Endothelial cell of umbilical vein (primary cell): ENCODE measurements at regions not wholly inside any gene's neighbourhood (a gene's known extent, or its start where the extent isn't known, plus 50 kb on each side); places are given as distances from the start of the nearest gene placed in this dataset.

Source experiments
- BruUV-seq: library from RNA; stranded (reverse); fragments of 400-500 nt; replicated peaks from 2 replicates; lab custom pipeline; 2021; lab: Mats Ljungman, UMichigan
- CTCF ChIA-PET: fragments of 300-600, 350-600 bp; sonication (Branson Sonifier 250); formaldehyde crosslinking; loops from one replicate; lab custom pipeline; 2021; ENCODE audit warnings: antibody characterized with exemption, inconsistent platforms; lab: Charles Lee
- POLR2A ChIA-PET: fragments of 300-600, 350-600 bp; sonication (Branson Sonifier 250); formaldehyde crosslinking; loops from one replicate; lab custom pipeline; 2021; ENCODE audit warnings: antibody characterized with exemption, inconsistent platforms; lab: Charles Lee
- DNase-seq: peaks from one replicate; pipeline ENCODE4 v3.0.0-alpha.2; 2011; ENCODE audit warnings: low read depth, low spot score
- FAIRE-seq: peaks from 2 replicates; lab custom pipeline; 2011; peaks lifted over from hg19 to GRCh38; lab: Jason Lieb, UNC
- H2AFZ ChIP-seq: 2 replicates; pipeline ENCODE4 v1.6.0; 2012; ENCODE audit warnings: low read depth, low read length, control low read depth, inconsistent platforms
- H3K27ac ChIP-seq: 2 replicates; pipeline ENCODE4 v1.5.1; 2011; ENCODE audit warnings: low read depth, mild to moderate bottlenecking, control low read depth, low read length, moderate library complexity; ENCODE audit not compliant: insufficient read depth
- H3K27me3 ChIP-seq, 2 experiments: 2 replicates each; pipeline versions ENCODE4 v1.6.0 to v1.6.1; 2011; ENCODE audit warnings: low read length in 2 of 2, mixed read lengths in 1 of 2; ENCODE audit not compliant: control insufficient read depth in 2 of 2, insufficient read depth in 2 of 2
- H3K36me3 ChIP-seq, 2 experiments: 2 replicates in 1 of 2; 3 replicates in 1 of 2; pipeline ENCODE4 v1.5.1; 2011; ENCODE audit warnings: low read length in 2 of 2, mild to moderate bottlenecking in 1 of 2, moderate library complexity in 1 of 2; ENCODE audit not compliant: control insufficient read depth in 2 of 2, insufficient read depth in 2 of 2; ENCODE audit errors: extremely low read depth in 1 of 2
- H3K4me1 ChIP-seq: 3 replicates; pipeline ENCODE4 v1.5.1; 2011; ENCODE audit warnings: mild to moderate bottlenecking, low read length; ENCODE audit not compliant: control insufficient read depth, insufficient read depth; ENCODE audit errors: extremely low read depth
- H3K4me2 ChIP-seq: 2 replicates; pipeline ENCODE4 v1.6.1; 2011; ENCODE audit warnings: low read length, control low read depth, mixed read lengths; ENCODE audit not compliant: insufficient read depth
- H3K4me3 ChIP-seq, 3 experiments: fragments of 200-600 bp in 1 of 3; sonication (generic), shearing (Covaris generic) in 1 of 3; replicated peaks in 1 of 3; 2 replicates each; pipeline ENCODE4 v1.5.1; 2011 to 2016; ENCODE audit warnings: control low read depth in 3 of 3, low read length in 3 of 3, mild to moderate bottlenecking in 2 of 3, inconsistent platforms in 1 of 3, low read depth in 1 of 3, moderate library complexity in 1 of 3; ENCODE audit not compliant: insufficient read depth in 1 of 3
- H3K79me2 ChIP-seq: 2 replicates; pipeline ENCODE4 v1.6.0; 2012; ENCODE audit warnings: low read length, inconsistent platforms; ENCODE audit not compliant: control insufficient read depth, insufficient read depth
- H3K9ac ChIP-seq: replicated peaks from 2 replicates; pipeline ENCODE3; 2011; ENCODE audit warnings: low read length, control low read depth; ENCODE audit not compliant: insufficient read depth; ENCODE audit errors: extremely low read depth
- H3K9me1 ChIP-seq: replicated peaks from 3 replicates; pipeline ENCODE4 v1.6.0; 2011; ENCODE audit warnings: mild to moderate bottlenecking, low read length; ENCODE audit not compliant: control insufficient read depth, insufficient read depth; ENCODE audit errors: extremely low read depth
- H3K9me3 ChIP-seq: replicated peaks from 2 replicates; pipeline ENCODE4 v1.5.1; 2012; ENCODE audit warnings: low read length, inconsistent platforms; ENCODE audit not compliant: control insufficient read depth, insufficient read depth
- H4K20me1 ChIP-seq: replicated peaks from 2 replicates; pipeline ENCODE3; 2011; ENCODE audit warnings: mild to moderate bottlenecking, low read length; ENCODE audit not compliant: control insufficient read depth, insufficient read depth; ENCODE audit errors: extremely low read depth
- EZH2 ChIP-seq: IDR thresholded peaks from 2 replicates; pipeline ENCODE4 v1.6.1; 2012; ENCODE audit warnings: borderline replicate concordance, low read depth, mild to moderate bottlenecking, moderate library complexity, low read length, inconsistent platforms; ENCODE audit not compliant: severe bottlenecking
- FOS ChIP-seq: IDR thresholded peaks from 2 replicates; pipeline ENCODE4 v1.6.1; 2011; ENCODE audit warnings: mild to moderate bottlenecking, low read length, moderate library complexity, borderline replicate concordance; ENCODE audit not compliant: insufficient read depth
- GATA2 ChIP-seq: IDR thresholded peaks from 2 replicates; pipeline ENCODE4 v1.7.0; 2011; ENCODE audit warnings: low read depth, mild to moderate bottlenecking, moderate library complexity, mixed read lengths, low read length; ENCODE audit not compliant: insufficient read length, insufficient read depth
- JUN ChIP-seq: IDR thresholded peaks from 2 replicates; pipeline ENCODE4 v1.6.1; 2011; ENCODE audit warnings: borderline replicate concordance, low read depth; ENCODE audit not compliant: insufficient read length, insufficient read depth
- MYC ChIP-seq: IDR thresholded peaks from one replicate; pipeline ENCODE4 v1.6.1; 2011; ENCODE audit warnings: mild to moderate bottlenecking, low read depth, low read length
- POLR2A ChIP-seq: IDR thresholded peaks from 2 replicates; pipeline ENCODE4 v1.6.1; 2012; ENCODE audit warnings: low read depth, mild to moderate bottlenecking, control low read depth, low read length
- POLR2AphosphoS5 ChIP-seq: IDR thresholded peaks from 2 replicates; pipeline ENCODE4 v1.6.1; 2012; ENCODE audit warnings: low read depth, mild to moderate bottlenecking, control low read depth, low read length, moderate library complexity; ENCODE audit not compliant: insufficient read depth
- dilution Hi-C: fragments of 300-500 bp; cut with MboI; formaldehyde crosslinking; loops from one replicate; pipeline ENCODE4 v1.15.0; 2019; ENCODE audit warnings: low sequenced_read_pairs; ENCODE audit not compliant: extremely low pct_ligation_motif_present
- intact Hi-C: fragments of 100-400 bp; cut with micrococcal nuclease; formaldehyde crosslinking; loops from one replicate; pipeline ENCODE4 v1.10.0; 2022
- TF ChIP-seq, protein P1 (sequence below): IDR thresholded peaks from 2 replicates; pipeline ENCODE4 v1.6.1; 2011; ENCODE audit not compliant: insufficient read depth, insufficient read length
- TF ChIP-seq, protein P2 (sequence below), 2 donors: IDR thresholded peaks; 1 replicate in 1 of 2; 2 replicates in 1 of 2; pipeline ENCODE4 v1.5.1; 2011; ENCODE audit warnings: low read length in 2 of 2, mild to moderate bottlenecking in 2 of 2, moderate library complexity in 2 of 2, control low read depth in 1 of 2, inconsistent platforms in 1 of 2, low read depth in 1 of 2; ENCODE audit not compliant: insufficient read depth in 1 of 2; ENCODE audit errors: extremely low read depth in 1 of 2

DNA sequence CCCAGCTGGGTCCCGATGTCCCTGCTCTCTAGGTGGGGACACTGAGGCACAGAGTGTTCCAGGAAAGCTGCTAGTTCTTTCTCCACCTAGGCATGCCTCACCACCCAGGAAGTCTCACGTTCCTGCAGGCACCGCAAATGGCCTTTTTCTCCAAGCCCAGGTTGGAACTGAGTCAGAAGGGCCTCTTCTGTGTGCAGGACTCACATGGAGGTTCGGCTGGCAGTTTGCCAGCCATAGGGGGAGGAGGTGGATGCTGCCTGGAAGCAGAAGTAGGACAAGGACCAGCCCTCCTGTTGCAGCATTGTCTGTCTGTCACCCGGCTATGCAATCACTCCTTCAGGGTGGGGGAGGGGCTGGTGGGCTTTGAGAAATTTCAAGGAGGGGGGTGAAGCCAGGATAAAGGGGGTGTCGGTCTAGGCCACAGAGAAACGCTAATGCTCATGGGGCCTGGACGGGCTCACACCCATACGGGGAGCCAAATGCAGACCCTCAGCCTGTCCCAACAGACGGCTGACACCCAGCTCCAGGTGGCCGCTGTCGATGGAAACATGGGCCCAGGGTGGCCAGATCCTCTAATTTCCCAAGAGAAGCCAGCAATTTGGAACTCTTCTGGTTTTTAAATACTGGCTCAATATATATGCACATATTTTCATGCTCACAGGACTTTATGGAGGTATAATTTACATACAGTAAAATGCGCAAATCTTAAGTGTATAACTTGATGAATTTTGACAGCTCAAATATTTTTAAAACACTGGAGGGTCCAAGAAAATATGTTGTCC is 120.5 kb downstream of the PHETA1 start:
- dilution Hi-C loops = no loop called here
- Histone ChIP-seq H2AFZ (no peak overlapping the region), H3K27me3 (no peaks in the 10 kb centered on the region), H3K9ac (no peak overlapping the region), H3K79me2 (no peaks in the 10 kb centered on the region), H3K9me3 (no peaks in the 10 kb centered on the region), H3K4me2 (no peak overlapping the region), H3K9me1 (no peaks in the 10 kb centered on the region), H3K36me3 (no peaks in the 10 kb centered on the region), H3K4me3 (no peak overlapping the region), H3K27ac (no peak overlapping the region), H3K4me1 (no peaks in the 10 kb centered on the region), H4K20me1 (no peaks in the 10 kb centered on the region)
- ChIA-PET POLR2A (no interaction called here), CTCF (no interaction called here)
- no peak for DNase-seq
- no peak for FAIRE-seq
- intact Hi-C loops = no loop called here
- BruUV-seq = no TSS peak
- TF ChIP-seq MYC = no peak
- TF ChIP-seq FOS = no peak
- TF ChIP-seq GATA2 = no peak
- no peak for TF ChIP-seq EZH2
- TF ChIP-seq, protein P1, sequence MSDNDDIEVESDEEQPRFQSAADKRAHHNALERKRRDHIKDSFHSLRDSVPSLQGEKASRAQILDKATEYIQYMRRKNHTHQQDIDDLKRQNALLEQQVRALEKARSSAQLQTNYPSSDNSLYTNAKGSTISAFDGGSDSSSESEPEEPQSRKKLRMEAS = no peak
- TF ChIP-seq JUN = no peak
- TF ChIP-seq POLR2A = no peak
- TF ChIP-seq, protein P2, sequence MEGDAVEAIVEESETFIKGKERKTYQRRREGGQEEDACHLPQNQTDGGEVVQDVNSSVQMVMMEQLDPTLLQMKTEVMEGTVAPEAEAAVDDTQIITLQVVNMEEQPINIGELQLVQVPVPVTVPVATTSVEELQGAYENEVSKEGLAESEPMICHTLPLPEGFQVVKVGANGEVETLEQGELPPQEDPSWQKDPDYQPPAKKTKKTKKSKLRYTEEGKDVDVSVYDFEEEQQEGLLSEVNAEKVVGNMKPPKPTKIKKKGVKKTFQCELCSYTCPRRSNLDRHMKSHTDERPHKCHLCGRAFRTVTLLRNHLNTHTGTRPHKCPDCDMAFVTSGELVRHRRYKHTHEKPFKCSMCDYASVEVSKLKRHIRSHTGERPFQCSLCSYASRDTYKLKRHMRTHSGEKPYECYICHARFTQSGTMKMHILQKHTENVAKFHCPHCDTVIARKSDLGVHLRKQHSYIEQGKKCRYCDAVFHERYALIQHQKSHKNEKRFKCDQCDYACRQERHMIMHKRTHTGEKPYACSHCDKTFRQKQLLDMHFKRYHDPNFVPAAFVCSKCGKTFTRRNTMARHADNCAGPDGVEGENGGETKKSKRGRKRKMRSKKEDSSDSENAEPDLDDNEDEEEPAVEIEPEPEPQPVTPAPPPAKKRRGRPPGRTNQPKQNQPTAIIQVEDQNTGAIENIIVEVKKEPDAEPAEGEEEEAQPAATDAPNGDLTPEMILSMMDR (IDR thresholded peaks at IDR 0.05; ENCODE audit: extremely low read depth in 1 of 2, insufficient read depth in 1 of 2, low read depth in 1 of 2, low read length in 2 of 2) = no peak
- TF ChIP-seq POLR2AphosphoS5 = no peak
